Omental fat pad (tissue), 3 donors: ENCODE measurements at regions not wholly inside any gene's neighbourhood (a gene's known extent, or its start where the extent isn't known, plus 50 kb on each side); places are given as distances from the start of the nearest gene placed in this dataset.
"Not testable (repeated sequence)": the region's sequence is repeated elsewhere in the genome, so short reads cannot be mapped to it uniquely, and the experiment has no call there.

ENCODE experiments used
- ATAC-seq: fragments of 150-250 bp; one replicate; pipeline ENCODE4 v1.9.1; 2016; ENCODE audit warnings: mild to moderate bottlenecking, moderate library complexity; ENCODE audit not compliant: low FRiP score
- DNase-seq: peaks from one replicate; pipeline ENCODE4 v3.0.0-alpha.2; 2019; ENCODE audit warnings: low spot score
- TF ChIP-seq, protein P1 (sequence below), 3 donors: fragments of 450-650 bp; IDR thresholded peaks; one replicate each; pipeline ENCODE4 v1.5.1; 2016 to 2017; ENCODE audit warnings: antibody characterized with exemption in 3 of 3, mild to moderate bottlenecking in 3 of 3, moderate library complexity in 2 of 3

DNA sequence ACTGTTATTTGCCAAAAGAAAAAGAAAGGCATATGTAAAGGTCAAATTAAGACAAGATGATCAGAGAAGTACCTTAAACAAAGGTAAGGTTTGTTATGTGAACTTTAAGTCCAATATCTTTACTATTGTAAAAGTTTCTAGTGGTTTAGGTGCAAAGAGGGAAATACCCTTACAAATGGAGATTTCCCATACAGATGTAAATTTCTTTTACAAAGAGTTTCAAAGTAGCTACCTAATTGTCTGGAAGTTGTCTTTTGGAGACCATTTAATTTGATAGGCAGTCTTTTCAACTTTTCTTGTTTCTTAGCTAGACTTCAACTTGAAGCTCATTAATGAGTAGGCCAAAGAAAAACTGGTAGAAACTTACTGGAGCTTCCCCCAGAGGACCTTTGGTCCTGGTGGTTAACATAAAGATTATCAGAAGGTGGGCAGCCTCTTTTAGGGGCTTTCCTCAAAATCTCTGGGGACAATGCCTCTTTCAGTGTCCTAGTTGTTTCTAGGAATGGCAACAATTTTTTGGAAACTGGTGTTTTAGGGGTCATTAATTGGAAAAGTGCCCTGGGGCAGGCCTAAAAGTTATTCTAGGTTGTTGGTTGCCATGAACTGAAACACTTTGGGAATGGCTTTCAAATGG is 297.3 kb downstream of the GUCY2F start:
- ATAC-seq, result no peak
- TF ChIP-seq, protein P1, sequence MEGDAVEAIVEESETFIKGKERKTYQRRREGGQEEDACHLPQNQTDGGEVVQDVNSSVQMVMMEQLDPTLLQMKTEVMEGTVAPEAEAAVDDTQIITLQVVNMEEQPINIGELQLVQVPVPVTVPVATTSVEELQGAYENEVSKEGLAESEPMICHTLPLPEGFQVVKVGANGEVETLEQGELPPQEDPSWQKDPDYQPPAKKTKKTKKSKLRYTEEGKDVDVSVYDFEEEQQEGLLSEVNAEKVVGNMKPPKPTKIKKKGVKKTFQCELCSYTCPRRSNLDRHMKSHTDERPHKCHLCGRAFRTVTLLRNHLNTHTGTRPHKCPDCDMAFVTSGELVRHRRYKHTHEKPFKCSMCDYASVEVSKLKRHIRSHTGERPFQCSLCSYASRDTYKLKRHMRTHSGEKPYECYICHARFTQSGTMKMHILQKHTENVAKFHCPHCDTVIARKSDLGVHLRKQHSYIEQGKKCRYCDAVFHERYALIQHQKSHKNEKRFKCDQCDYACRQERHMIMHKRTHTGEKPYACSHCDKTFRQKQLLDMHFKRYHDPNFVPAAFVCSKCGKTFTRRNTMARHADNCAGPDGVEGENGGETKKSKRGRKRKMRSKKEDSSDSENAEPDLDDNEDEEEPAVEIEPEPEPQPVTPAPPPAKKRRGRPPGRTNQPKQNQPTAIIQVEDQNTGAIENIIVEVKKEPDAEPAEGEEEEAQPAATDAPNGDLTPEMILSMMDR (IDR thresholded peaks at IDR 0.05), result no peak
- DNase-seq, result no peak

DNA sequence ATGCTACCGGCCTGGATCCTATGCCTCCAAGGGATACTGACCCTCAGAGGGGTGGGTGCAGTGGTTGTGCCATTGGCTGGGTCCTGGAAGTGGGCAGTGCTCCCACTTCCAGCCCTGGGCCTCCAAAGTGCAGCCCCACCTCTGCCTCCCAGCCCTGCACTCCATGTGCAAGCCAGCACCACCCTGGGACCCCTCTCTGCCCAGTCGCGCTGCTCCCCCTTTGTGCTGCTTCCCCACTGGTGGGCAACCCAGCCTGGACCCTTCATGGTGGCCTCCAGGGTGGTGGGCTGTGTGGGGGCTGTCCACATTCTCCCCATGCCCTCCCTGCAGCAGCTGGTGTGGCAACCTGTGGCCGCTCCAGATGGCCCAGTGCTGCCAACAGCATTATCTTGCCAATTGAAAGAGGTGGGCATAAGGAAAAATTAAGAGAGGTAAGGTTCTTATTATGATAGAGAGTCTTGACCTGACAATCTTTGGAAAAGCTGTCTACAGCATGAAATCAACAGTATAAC is 309.7 kb downstream of the GUCY2F start:
- ATAC-seq, result no peak
- no peak for DNase-seq
- TF ChIP-seq, protein P1 (IDR thresholded peaks at IDR 0.05), result no peak

DNA sequence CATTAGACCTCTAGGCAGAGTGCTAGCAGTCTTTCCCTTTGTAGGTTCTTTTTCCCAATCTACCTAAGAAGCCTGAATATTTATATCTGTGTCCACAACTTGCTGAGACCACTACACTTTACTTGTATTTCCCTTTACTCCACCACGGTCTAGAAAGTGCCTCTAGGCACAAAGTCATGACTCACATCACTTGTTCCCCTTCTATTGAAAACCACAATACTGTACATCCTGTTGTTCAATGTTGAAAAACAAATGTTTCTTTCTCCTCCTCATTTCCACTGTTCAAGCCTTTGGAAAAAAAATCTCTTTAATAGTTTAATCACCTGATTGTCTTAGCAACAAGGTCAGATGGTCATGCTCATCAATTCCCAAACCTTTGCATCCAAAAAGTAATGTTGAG is 326.7 kb downstream of the GUCY2F start:
- DNase-seq (no peak), ATAC-seq (no peak)
- TF ChIP-seq, protein P1 (IDR thresholded peaks at IDR 0.05), result no peak

DNA sequence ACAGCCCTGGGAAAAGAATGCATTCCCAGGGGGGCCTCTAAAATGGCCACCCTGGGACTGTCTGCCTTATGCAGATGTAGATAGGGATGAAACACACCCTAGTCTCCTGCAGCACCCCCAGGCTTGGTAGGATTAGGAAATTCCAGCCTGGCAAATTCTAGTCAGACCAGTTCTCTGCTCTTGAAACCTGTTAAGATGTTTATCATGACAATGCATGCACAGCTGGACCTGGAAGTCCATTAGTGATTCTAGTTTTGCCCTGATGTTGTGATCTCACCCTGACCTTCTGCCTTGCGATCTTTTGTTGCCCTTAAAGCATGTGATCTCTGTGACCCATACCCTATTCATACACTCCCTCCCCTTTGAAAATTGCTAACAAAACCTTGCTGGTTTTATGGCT is 337.7 kb downstream of the GUCY2F start:
- not testable (repeated sequence) for ATAC-seq, DNase-seq

DNA sequence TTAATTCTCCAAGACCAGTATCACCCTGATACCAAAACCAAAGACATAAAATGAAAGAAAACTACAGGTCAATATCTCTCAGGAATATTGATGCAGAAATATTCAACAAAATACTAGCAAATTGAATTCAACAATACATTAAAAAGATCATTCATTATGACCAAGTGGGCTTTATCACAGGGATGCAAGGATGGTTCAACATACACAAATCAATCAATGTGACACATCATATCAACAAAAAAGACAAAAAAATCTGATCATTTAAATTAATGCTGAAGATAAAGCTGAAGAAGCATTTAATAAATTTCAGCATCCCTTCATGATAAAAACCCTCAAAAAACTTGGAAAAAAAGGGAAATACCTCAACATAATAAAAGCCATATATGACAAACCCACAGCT is 341.4 kb downstream of the GUCY2F start:
- DNase-seq, result no peak
- no peak for ATAC-seq
- TF ChIP-seq, protein P1 (IDR thresholded peaks at IDR 0.05), result no peak

DNA sequence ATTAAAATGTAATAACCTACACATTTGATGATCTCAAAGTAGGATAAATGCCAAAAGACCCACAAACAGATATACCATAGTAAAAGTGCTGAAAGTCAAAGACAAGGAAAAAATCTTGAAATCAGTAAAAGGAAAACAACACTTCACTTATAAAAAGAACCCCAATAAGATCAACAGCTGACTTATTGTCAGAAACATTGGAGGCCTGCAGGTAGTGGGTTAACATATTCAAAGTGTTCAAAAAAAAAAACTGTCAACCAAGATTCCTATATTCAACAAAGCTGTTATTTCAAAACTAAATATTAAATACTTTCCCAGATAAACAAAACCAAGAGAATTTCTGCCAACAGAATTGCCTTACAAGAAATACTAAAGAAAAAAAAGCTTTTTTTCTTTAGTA is 347.1 kb downstream of the GUCY2F start:
- DNase-seq, result no peak
- TF ChIP-seq, protein P1 (IDR thresholded peaks at IDR 0.05), result no peak
- no peak for ATAC-seq

DNA sequence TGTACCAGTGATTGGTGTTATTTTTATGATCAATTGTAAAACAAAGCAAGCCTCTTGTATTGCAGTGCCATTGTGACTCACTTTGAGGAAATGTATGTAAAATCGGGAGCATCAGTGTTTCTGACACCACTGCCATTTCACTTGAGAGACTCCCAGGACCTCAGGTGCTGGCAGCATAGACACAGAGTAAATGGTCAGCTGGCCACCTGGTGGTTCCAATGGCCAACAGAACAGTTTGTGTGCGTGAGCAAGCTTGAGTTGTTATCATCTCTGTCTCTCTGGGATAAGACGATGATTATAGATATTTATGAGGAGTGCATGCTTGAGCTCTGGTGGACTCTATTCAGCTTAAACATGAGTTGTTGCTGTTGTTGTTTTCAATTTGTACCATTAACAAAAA is 356.6 kb downstream of the GUCY2F start:
- no peak for DNase-seq
- ATAC-seq, result no peak
- TF ChIP-seq, protein P1 (IDR thresholded peaks at IDR 0.05), result no peak
